ENCODE measurements at regions not wholly inside any gene's neighbourhood (a gene's known extent, or its start where the extent isn't known, plus 50 kb on each side); places are given as distances from the start of the nearest gene placed in this dataset.

DNA sequence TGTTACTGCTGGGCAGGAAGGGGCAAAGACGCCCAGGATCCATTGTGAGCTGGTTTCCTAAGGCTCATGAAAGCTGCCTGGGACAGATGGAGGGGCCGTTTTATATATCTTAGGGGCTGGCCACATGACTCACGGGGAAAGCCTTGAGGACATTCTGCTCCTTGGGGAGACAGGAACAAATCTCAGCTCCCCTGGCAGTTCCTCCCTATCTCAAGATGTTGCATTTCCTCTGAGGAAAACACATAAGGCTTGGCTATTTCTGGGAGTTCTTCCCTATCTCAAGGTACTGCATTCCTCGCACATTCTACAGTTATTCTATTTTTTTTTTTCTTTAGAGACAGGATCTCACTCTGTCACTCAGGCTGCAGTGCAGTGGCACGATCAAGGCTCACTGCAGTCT is 804.6 kb upstream of the TENM3 start:
- intact Hi-C loops (cut with DNase I): no loop called here
- ATAC-seq (no peak), DNase-seq (no peak)
- Histone ChIP-seq H3K27ac (no peak overlapping the region), H3K4me3 (no peak overlapping the region), H3K4me1 (no peaks in the 10 kb centered on the region), H3K27me3 (no peaks in the 10 kb centered on the region), H3K9me3 (no peaks in the 10 kb centered on the region), H3K36me3 (no peaks in the 10 kb centered on the region)
- WGBS, 4 donors: 32 to 45% (median 43%) methylated on average over 5 of the region's 5 CpGs
- no peak for TF ChIP-seq POLR2A (IDR thresholded peaks at IDR 0.05)
- TF ChIP-seq, protein P1, sequence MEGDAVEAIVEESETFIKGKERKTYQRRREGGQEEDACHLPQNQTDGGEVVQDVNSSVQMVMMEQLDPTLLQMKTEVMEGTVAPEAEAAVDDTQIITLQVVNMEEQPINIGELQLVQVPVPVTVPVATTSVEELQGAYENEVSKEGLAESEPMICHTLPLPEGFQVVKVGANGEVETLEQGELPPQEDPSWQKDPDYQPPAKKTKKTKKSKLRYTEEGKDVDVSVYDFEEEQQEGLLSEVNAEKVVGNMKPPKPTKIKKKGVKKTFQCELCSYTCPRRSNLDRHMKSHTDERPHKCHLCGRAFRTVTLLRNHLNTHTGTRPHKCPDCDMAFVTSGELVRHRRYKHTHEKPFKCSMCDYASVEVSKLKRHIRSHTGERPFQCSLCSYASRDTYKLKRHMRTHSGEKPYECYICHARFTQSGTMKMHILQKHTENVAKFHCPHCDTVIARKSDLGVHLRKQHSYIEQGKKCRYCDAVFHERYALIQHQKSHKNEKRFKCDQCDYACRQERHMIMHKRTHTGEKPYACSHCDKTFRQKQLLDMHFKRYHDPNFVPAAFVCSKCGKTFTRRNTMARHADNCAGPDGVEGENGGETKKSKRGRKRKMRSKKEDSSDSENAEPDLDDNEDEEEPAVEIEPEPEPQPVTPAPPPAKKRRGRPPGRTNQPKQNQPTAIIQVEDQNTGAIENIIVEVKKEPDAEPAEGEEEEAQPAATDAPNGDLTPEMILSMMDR (IDR thresholded peaks at IDR 0.05): no peak

GRCh38 chr4:181443021-181443420 is 800.2 kb upstream of the TENM3 start:
- no peak for ATAC-seq
- Histone ChIP-seq H3K4me3 (no peak overlapping the region), H3K27ac (no peak overlapping the region), H3K9me3 (no peaks in the 10 kb centered on the region), H3K36me3 (no peaks in the 10 kb centered on the region), H3K4me1 (no peaks in the 10 kb centered on the region), H3K27me3 (no peaks in the 10 kb centered on the region)
- intact Hi-C loops (cut with DNase I): no loop called here
- 26 to 45% (median 37%) methylated on average over 6 of the region's 6 CpGs for WGBS, 4 donors
- DNase-seq: no peak
- TF ChIP-seq POLR2A (IDR thresholded peaks at IDR 0.05): no peak
- TF ChIP-seq, protein P1 (IDR thresholded peaks at IDR 0.05): no peak

GRCh38 chr4:181465826-181466225 is 777.4 kb upstream of the TENM3 start:
- Histone ChIP-seq H3K4me1 (no peaks in the 10 kb centered on the region), H3K4me3 (no peak overlapping the region), H3K27me3 (no peaks in the 10 kb centered on the region), H3K9me3 (no peaks in the 10 kb centered on the region), H3K27ac (no peak overlapping the region), H3K36me3 (no peaks in the 10 kb centered on the region)
- TF ChIP-seq POLR2A (IDR thresholded peaks at IDR 0.05): no peak
- TF ChIP-seq, protein P1 (IDR thresholded peaks at IDR 0.05): no peak
- ATAC-seq (no peak), DNase-seq (no peak)
- WGBS, 4 donors: 80 to 87% (median 83%) methylated on average over 7 of the region's 7 CpGs
- intact Hi-C loops (cut with DNase I): no loop called here

GRCh38 chr4:181468451-181468850 is 774.8 kb upstream of the TENM3 start:
- 76 to 91% (median 87%) methylated on average over 6 of the region's 6 CpGs for WGBS, 4 donors
- ATAC-seq (no peak), DNase-seq (no peak)
- Histone ChIP-seq H3K27me3 (no peaks in the 10 kb centered on the region), H3K4me1 (no peaks in the 10 kb centered on the region), H3K27ac (no peak overlapping the region), H3K36me3 (no peaks in the 10 kb centered on the region), H3K9me3 (no peaks in the 10 kb centered on the region), H3K4me3 (no peak overlapping the region)
- TF ChIP-seq POLR2A (IDR thresholded peaks at IDR 0.05): no peak
- TF ChIP-seq, protein P1 (IDR thresholded peaks at IDR 0.05): no peak
- intact Hi-C loops (cut with DNase I): no loop called here

All from heart left ventricle (tissue), 16 donors.